G401 (cell line): ENCODE measurements at regions not wholly inside any gene's neighbourhood (a gene's known extent, or its start where the extent isn't known, plus 50 kb on each side); places are given as distances from the start of the nearest gene placed in this dataset.
"Not testable (repeated sequence)": the region's sequence is repeated elsewhere in the genome, so short reads cannot be mapped to it uniquely, and the experiment has no call there.

Source experiments
- DNase-seq: peaks from one replicate; pipeline ENCODE4 v3.0.0-alpha.2; 2015; ENCODE audit warnings: low spot score
- in situ Hi-C: cut with HindIII; loops from 2 replicates; pipeline ENCODE4 v1.10.0; 2016; ENCODE audit warnings: low sequenced_read_pairs, mixed read lengths

DNA sequence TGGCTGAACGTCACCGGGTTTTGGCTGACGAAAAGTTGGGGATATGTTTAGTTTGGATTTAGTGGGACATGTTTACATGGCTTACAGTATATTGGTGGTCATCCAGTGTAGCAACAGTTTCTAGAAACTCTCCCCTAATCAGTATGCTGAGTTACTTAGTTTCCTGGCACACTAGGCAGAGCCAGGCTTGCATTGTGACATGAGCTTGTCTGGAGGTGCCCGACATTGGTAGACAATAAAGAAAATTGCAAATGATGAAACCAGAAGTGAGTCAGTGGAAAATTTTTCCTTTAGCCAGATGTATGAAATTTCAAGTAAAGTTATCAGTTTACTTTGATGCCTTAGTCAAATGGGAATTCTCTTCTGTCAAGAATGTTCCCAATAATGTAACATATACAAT lies 276.1 kb downstream of the RDH14 start:
- DNase-seq, result no peak
- in situ Hi-C loops, result no loop called here

DNA sequence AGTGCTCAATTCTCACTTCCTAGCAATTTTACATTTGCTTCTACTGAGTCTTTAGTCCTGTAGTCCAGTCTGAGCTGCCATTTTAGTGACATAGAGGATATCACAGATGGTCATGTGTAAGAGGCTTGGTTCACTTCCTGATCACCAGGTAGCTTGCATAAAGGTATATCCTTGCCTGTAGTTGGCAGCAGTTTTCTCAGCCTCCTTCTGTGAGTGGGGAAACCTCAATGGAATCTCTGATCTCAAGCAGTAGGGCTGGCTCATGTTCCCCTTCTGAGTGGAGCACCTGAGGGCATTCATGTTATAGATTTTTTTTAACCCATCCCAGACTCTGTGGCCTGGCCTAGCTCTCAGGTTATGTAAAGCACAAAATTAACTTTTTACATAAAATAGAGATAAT lies 278.4 kb downstream of the RDH14 start:
- in situ Hi-C loops, result no loop called here
- DNase-seq, result no peak

DNA sequence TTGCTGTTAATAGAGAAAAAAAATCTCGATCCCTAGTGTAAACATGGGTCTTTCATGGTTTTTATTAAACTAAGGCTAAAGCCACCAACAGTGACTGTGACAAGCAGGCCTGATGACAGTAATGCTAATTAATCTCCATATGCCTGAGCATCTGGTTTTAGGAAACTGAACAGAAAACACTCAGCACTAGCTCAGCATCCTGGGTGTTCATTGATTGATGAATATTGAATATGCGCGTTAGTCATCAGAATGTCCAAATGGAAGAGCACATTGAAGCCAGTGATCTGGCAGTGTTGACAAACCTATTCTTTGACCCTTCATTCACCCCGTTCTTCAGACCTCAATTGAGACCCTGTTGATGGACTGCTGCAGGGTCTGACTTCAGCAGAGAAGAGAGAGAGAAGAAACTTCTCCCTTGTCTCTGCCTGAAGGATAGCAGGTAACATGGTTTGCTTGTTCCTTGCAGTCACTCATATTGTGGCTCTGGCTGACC lies 283.8 kb downstream of the RDH14 start:
- no peak for DNase-seq
- in situ Hi-C loops, result no loop called here

DNA sequence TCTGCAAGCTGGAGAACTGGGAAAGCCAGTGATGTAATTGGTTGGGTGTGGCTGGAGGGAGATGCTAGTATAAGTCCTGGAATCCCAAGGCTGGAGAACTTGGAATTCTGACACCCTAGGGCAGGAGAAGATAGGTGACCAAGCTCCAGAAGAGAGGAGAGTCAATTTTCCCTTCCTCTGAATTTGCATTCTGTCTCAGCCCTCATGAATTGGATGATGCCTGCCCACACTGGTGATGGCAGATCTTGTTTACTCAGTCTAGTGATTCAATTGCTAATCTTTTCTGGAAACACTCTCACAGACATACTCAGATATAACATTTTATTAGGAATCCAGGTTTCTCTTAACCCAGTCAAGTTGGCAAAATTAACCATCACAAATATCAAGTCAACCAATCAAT lies 287.2 kb downstream of the RDH14 start:
- DNase-seq, result no peak
- in situ Hi-C loops, result no loop called here

DNA sequence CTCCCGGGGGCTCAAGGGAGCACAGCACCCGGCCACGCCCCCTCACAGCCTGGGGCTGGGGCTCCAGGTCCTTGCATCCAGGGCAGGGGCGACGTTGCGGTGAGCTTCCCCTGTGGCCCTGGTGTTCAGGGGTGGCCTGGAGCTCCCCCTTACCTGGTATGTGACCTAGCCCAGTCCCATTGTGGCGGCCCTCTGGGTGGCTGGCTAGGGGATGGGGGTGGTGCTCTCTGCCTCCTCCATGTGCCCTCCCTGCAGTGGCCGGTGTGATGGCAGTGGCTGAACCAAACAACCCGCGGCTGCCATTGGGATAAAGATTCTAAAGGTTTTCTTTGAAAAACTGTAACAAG lies 288.3 kb downstream of the RDH14 start:
- in situ Hi-C loops, result no loop called here
- no peak for DNase-seq

DNA sequence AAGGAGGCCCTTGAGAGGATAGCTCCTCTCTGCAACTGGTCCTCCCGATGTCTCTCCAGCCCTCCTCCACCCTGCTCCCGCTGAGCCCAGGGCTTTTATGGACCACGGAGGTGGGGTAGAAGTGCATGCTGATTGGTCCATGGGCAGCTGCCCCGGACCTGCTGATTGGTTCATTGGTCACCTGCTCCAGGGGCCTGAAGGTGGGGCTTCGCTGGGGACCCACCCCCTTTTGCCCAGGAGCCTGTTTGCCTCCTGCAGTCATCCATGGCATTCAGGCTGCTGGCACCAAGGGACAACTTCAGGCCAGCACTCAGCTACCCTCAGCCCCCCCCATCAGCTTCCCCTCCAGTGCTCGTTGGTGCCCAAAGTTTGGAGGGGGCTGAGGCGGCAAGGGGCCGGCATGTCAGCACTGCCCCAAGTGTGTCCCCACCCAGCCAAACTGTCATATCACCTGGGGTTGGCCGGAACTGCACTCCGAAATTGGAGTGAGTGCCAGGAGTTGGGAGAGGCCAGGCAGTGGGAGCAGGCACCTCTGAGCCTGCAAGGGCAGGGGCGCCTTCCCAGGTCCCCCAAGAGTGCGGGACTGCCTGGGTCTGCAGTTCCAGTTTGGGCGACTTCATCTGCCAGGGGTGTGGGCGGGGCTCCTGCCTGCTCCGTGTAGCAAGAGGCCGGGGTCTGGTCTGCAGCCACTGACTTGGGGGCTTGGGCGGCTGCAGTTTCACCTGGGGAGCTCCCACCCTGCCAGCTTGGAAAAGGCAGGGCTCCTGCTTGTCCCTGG lies 288.9 kb downstream of the RDH14 start:
- in situ Hi-C loops, result no loop called here
- no peak for DNase-seq

DNA sequence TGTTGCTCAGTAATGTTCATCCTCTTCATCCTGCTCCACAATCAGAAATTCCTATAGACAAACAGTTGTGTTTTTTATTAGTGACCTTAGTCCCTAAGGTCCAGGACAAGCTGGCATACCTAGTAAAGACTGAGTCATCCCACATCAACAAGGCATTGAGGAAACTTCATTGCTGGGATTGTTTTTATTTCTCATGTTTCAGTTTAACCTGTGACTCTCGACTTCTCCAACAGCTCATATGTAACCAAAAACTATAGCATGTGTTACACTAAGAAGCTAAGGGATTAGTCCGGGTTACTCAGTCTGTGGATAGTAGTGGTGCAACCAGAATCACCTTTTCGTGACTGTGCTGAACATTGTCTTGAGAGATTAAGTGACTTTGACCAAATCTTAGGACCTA lies 292.1 kb downstream of the RDH14 start:
- in situ Hi-C loops, result no loop called here
- DNase-seq, result no peak

DNA sequence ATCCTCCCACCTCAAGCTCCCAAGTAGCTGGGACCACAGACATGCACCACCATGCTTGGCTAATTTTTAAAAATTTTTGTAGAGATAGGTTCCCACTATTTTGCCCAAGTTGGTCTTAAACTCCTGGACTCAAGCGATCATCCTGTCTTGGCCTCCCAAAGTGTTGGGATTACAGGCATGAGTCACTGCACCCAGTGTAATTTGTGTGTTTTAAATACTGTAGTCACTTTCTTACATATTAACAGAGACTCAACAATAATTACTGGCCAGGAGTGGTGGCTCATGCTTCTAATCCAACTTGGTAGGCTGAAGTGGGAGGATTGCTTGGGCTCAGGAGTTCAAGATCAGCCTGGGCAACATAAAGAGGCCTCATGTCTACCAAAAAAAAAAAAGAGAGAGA lies 293.0 kb downstream of the RDH14 start:
- in situ Hi-C loops, result no loop called here
- no peak for DNase-seq

DNA sequence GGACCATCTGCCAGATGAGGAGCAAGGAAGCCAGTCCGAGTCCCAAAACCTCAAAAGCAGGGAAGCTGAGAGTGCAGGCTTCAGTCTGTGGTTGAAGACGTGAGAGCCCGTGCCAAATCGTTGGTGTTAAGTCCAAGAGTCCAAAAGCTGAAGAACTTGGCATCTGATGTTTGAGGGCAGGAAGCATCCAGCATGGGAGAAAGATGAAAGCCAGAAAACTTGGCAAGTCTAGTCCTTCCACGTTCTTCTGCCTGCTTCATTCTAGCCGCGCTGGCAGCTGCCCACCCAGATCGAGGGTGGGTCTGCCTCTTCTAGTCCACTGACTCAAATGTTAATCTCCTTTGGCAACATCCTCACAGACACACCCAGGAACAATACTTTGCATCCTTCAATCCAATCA lies 293.8 kb downstream of the RDH14 start:
- DNase-seq, result not testable (repeated sequence)

DNA sequence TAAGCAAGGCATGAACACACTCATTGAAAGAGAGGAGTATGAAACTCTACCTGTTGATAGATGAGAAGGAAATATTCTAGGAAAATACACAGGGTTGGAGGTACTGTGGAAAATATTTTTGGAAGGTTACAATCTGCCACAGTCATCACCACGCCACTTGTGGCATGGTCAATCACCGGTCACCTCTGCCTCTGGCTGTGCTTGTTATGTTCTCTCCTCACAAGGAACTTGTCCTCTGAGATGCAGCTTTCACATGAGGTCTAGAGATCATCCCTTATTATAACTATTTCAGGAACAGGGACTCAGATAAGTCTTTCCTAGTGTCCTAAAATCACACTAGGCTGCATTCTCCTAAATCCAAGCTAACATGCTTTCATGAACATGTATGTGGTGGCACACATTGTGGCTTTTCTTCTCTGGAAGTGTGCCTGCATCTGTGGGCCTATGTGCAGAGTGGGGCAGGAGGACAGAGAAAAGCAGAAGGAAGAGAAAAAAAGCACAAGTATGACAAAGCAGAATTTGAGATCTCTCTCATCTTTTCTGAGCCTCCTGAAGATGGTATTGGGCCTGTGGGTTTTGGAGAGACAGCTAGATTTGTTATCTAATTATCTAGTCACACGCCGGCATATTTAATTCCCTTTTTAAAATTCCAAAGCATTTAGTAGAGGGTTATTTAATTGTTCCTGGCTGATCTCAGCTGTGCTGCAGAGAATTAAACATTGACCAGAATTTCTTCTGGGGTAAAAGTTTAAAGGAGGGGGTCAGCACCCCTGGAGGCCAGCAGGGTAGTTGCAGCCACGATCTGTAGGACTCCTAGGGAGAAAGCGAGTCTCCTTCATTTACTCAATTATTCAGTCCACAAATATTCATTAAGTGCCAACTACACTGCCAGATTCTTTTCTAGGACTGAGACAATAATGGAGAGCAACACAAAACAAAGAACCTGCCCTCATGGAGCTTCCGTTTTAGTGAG lies 294.6 kb downstream of the RDH14 start:
- in situ Hi-C loops, result no loop called here
- no peak for DNase-seq

More for the DNA sequence above, 293.8 kb downstream of the RDH14 start:
- in situ Hi-C loops, result not testable (repeated sequence)

DNA sequence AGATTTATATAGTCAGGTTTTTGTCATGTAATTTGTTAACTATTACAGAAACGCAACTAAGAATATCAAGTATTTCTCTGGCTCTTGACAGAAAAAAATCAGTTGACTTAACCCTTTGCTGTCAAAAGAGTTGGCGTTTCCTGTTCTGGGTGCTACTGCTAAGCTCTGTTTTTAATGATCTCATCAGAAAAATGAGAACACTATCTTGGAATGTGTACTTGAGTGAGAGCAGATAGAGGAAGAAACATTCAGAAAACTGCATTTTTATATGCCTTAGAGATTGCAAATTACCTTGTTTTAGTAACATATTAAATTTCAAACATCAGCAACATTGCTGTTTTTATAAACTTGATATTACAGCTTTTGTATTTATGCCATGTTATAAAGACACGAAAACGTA lies 297.9 kb downstream of the RDH14 start:
- in situ Hi-C loops, result no loop called here
- no peak for DNase-seq

DNA sequence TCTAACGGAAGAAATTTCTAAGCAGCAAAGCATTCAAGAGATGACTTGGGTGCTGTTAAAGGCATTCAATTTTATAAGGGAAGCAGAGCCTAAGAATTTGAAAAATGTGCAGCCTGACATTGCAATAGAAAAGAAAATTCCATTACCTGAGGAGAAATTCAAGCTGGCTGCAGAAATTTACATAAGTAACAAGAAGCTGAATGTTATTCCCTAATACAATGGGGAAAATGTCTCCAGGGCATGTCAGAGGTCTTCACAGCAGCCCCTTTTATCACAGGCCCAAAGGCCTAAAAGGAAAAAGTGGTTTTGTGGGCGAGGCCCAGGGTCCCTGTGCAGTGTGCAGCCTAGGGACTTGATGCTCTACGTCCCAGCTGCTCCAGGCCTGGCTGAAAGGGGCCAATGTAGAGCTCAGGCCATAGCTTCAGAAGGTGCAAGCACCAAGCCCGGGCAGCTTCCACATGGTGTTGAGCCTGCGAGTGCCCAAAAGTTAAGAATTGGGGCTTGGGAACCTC lies 306.7 kb downstream of the RDH14 start:
- no peak for DNase-seq
- in situ Hi-C loops, result no loop called here

DNA sequence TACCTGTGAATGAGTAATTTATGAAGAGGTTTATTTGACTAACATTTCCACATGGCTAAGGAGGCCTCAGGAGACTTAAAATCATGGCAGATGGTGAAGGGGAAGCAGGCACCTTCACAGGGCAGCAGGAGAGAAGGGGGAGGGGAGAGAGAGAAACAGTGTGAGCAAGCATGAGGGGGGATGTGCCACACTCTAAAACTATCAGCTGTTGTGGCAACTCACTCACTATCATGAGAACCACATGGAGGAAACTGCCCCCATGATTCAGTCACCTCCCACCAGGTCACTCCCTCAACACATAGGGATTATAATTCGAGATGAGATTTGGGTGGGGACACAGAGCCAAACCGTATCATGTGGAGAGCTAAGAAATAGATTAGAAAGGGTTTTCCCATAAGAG lies 309.0 kb downstream of the RDH14 start:
- DNase-seq, result no peak
- in situ Hi-C loops, result no loop called here

DNA sequence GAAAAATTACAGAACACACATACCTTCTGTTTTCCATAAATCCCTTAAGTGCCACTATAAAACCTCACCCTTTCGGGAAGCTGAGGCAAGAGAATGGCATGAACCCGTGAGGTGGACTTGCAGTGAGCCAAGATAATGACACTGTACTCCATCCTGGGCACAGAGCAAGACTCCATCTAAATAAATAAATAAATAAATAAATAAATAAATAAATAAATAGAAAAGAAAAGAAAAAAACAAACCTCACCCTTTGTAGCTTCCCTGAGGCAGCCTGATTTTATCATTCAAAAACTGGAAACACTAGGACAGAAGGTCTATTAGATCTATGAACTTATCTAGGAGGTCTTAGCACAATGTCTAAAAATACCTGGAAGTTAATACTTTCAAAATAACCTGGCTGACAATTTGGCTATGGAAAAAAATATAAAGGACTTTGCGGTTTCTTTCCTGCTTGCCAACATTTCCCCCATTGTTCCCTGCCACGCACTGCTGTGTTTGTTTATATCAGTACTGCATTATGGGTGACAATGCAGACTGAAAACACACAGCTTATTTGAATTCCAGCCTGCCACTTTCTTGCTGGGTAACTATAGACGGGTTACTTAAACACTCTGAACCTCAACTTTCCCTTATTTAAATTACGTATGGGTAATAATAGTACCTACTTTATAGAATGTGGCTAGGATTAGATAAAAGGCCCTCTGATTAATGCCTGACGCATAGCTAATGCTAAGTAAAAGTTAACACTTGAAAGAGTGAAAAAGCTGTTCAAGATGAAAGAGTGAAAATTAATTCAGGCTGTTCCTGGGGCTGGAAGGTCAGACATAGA lies 313.0 kb downstream of the RDH14 start:
- no peak for DNase-seq
- in situ Hi-C loops, result no loop called here

DNA sequence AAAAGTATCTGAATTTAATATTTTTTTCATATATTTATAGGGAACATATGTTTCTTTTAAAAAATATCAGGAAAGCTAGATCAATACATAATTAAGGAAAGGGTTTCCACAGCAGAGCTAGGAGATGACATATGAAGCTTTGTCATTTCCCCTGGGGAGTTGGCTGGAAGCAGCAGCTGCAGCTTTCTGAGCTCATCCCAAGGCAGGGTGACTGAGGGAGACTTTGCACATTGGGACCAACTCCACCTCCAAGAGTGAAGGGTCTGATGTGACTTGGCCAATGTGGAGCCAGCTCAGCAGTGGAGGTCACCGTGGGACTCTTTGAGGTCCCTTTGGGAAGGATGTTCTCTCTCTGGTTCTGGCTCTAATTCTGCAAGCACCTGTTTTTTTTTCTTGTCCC lies 315.1 kb downstream of the RDH14 start:
- no peak for DNase-seq
- in situ Hi-C loops, result no loop called here

DNA sequence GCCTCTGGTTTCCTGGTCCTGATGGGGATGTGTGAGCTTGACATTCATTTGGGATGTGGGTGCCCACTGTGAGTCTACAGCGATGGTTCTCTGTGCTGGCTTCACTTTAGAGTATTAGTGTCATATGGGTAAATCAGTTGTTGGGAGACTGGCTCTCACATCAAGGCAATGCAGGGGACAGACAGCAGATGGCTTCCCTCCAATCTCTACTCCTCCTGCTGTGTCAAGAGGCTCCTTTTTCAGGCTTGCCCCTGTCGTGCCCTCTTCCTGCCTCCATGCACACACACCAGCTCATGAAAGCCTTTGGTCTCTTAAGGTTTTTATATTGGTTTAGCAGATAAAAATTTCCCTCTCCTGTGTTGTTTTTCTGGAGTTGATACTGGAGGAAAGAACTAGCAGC lies 315.6 kb downstream of the RDH14 start:
- in situ Hi-C loops, result no loop called here
- DNase-seq, result no peak

DNA sequence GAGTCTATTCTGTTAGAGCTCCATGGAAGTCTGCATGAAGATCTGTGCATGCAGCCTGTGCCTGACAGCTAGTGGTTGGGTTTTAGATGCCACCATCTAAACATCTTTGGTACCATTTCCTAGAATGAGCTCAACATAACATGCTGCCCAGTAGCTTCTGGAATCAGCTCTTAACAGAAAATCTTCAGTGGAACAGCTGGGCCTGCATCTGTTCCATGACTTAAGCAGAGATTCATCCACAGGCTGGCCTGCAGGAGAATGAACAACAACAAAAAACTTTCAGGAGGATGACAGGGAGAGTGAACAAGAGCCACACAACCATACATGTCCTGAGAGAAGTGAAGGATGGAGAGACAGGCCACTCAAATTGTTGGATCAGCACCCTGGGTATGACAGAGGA lies 316.6 kb downstream of the RDH14 start:
- no peak for DNase-seq
- in situ Hi-C loops, result no loop called here

DNA sequence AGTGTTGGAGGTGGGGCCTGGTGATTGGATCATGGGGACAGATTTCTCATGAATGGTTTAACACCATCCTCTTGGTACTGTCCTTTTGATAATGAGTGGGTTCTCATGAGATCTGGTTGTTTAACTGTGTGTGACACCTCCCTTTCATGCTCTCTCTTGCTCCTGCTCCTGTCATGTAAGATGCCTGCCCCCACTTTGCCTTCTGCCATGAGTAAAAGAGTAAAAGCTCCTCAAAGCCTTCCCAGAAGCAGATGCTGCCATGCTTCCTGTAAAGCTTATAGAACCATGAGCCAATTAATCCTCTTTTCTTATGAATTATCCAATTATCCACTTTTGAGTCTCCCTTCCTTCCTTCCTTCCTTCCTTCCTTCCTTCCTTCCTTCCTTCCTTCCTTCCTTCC lies 317.7 kb downstream of the RDH14 start:
- in situ Hi-C loops, result no loop called here
- DNase-seq, result no peak

DNA sequence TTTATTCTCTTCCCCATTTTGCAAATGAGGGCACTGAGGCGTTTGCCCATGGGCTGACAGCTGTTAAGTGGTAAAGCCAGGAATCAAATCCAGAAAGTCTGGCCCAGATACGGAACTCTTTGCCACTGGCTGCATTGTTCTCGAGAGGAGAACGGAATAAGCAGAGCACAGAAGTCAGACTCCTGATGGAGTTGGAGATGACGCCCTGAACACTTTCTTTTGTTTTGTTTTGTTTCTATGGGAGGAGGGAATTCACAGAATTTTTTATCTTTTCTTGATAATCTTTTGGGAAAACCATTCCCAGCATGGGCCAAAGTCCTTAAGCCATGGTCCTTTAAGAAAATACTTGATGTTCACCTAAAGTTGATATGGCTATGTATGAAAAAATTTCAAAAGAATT lies 322.2 kb downstream of the RDH14 start:
- in situ Hi-C loops, result no loop called here

More for the DNA sequence above, 322.2 kb downstream of the RDH14 start:
- no peak for DNase-seq
